ENCODE measurements at regions not wholly inside any gene's neighbourhood (a gene's known extent, or its start where the extent isn't known, plus 50 kb on each side); places are given as distances from the start of the nearest gene placed in this dataset.

DNA sequence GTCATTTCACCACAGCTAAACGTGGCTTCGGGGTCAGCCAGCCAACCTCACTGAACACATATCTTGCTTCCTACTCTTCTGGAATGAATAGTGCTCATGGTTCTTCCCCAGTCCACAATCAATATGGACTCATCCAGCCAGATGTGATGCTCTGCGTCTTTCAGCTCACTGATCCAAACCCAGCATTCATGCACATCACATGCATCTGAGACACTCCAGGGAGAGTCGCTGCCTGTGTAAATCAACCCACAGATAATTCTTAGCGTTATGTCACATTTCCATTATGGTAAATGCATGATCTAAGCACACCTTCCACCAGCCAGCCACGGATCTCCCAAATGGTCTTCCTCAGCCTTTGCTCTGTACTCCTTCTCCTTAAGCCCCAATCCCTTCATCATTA is 306.7 kb upstream of the CHAC2 start:
- no peak overlapping the region for H3K4me2 ChIP-seq
- H3K9me3 ChIP-seq (replicated peaks in 1 of 11), result peaks cover 0 to 11% (median 0%) of the 10 kb centered on the region in 11 experiments; a peak in 1 of 22 replicates
- H3K9ac ChIP-seq, result no peak overlapping the region
- no peaks in the 10 kb centered on the region for H3K4me1 ChIP-seq
- H3K27me3 ChIP-seq, result no peaks in the 10 kb centered on the region
- no peak overlapping the region for H3K4me3 ChIP-seq
- TF ChIP-seq Cebpa-rat (IDR thresholded peaks at IDR 0.05), result no peak
- H4K20me1 ChIP-seq, result no peaks in the 10 kb centered on the region
- no peak overlapping the region for H3K27ac ChIP-seq
- no peaks in the 10 kb centered on the region for H3K36me3 ChIP-seq

DNA sequence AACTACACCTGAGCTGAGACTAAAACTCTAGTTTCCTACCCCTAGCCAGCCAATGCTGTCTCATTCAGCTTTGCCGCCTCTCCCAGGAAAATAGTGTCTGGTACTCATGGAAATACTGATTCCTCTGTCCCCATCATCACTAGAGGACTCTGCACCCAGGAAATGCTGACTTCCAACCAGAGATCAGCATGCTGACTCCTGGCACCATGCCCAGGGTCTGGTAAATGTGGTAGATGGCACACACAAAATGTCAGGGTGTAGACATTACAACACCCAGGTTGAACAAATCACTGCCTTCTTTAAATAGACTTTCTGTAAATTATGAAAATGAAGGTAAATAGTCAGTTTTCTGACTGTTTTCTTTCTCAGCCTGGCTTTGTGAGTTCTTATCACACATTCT is 307.3 kb upstream of the CHAC2 start:
- Histone ChIP-seq H3K4me2 (no peak overlapping the region), H3K36me3 (no peaks in the 10 kb centered on the region), H3K27me3 (no peaks in the 10 kb centered on the region), H3K4me3 (no peak overlapping the region), H3K9me3 (replicated peaks in 1 of 11) (peaks cover 0 to 11% (median 0%) of the 10 kb centered on the region in 11 experiments; a peak in 1 of 22 replicates), H4K20me1 (no peaks in the 10 kb centered on the region), H3K4me1 (no peaks in the 10 kb centered on the region), H3K27ac (no peak overlapping the region), H3K9ac (no peak overlapping the region)
- no peak for TF ChIP-seq Cebpa-rat (IDR thresholded peaks at IDR 0.05)

DNA sequence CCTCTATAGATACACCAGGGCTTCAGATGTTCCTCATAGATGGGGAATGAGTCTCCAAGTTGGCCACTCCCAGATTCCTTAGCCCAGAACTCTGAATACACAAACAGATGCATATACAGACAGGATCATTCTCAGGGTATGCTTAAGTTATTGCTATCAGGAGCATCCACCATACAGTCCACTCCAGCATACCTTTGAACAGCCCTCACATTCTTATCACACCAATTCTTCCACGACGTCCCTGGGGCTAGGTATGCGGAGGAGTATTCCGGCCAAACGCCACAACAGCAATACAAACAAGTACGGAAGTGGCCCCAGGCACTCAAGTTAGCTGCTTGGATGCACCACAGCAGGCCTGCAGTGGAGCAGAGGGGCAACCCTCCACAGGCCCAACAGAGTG is 312.5 kb upstream of the CHAC2 start:
- Histone ChIP-seq H3K36me3 (no peaks in the 10 kb centered on the region), H3K9ac (no peak overlapping the region), H3K4me3 (no peak overlapping the region), H3K27me3 (no peaks in the 10 kb centered on the region), H3K9me3 (replicated peaks in 1 of 11) (peaks cover 0 to 11% (median 0%) of the 10 kb centered on the region in 11 experiments; a peak in 1 of 22 replicates), H4K20me1 (no peaks in the 10 kb centered on the region), H3K4me2 (no peak overlapping the region), H3K27ac (no peak overlapping the region), H3K4me1 (no peaks in the 10 kb centered on the region)
- TF ChIP-seq Cebpa-rat (IDR thresholded peaks at IDR 0.05), result no peak

DNA sequence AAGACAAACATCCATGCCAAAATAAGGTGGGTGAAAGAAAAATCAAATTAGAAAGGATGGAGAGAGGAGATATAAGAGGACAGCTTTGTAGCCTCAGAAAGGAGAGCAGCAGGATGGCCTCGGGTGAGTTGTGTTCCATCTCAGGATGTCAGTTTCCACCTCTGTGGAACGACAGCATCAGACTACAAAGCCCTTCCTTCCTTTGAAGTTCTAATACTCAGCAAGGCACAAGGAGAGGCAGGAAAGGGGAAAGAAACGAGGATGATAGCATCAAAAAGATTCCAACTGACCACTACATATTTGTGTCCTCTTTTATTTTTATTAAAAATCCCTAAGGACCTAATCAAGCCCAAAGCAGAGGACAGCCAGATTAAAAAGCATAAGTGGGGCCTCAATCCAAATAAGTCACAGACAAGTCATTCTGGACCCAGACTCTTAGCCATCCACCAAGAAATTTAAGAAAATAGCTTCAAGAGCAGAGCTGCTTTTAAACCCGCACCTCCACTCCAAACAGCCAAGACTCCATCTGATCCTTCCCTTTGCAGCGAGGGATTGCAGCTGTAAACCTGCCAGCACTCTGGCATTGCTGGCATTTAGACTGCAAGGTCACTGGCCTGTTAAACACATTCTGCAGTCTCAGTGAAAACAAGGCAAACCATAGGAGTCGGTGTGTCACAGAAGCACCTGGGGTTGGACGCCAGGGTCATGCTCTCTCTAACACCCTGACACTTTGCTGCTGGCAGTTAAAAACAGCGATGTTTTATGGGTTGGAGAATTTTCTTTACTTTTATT is 314.5 kb upstream of the CHAC2 start:
- Histone ChIP-seq H3K4me3 (no peak overlapping the region), H3K27me3 (no peaks in the 10 kb centered on the region), H3K9me3 (replicated peaks in 1 of 11) (no peaks in the 10 kb centered on the region)

DNA sequence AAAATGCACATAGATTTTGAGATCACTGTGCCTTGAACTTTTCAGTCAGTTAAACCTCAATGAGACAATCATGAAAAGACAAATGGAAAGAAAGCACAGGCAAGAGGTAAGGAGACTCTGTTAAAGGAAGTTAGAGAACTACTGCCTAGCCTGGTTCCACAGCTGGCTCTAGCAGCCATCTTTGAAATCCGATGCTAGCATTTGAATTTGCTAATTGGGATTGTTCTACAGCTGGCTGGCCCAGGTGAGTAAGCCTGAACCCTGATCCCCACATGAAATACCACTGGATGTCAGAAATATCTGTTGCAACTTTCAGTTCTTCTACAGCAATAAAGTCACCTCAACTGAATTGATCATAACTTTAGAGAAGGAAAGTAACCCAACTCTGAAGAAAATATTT is 315.2 kb upstream of the CHAC2 start:
- Histone ChIP-seq H3K9ac (no peak overlapping the region), H3K27me3 (no peaks in the 10 kb centered on the region), H3K4me2 (no peak overlapping the region), H3K9me3 (replicated peaks in 1 of 11) (no peaks in the 10 kb centered on the region), H3K27ac (no peak overlapping the region), H4K20me1 (no peaks in the 10 kb centered on the region), H3K4me3 (no peak overlapping the region), H3K4me1 (no peaks in the 10 kb centered on the region), H3K36me3 (no peaks in the 10 kb centered on the region)
- no peak for TF ChIP-seq Cebpa-rat (IDR thresholded peaks at IDR 0.05)

More for the DNA sequence above, 314.5 kb upstream of the CHAC2 start:
- Histone ChIP-seq H3K4me1 (no peaks in the 10 kb centered on the region), H3K27ac (no peak overlapping the region), H3K36me3 (no peaks in the 10 kb centered on the region), H3K9ac (no peak overlapping the region), H4K20me1 (no peaks in the 10 kb centered on the region), H3K4me2 (no peak overlapping the region)
- no peak for TF ChIP-seq Cebpa-rat (IDR thresholded peaks at IDR 0.05)

DNA sequence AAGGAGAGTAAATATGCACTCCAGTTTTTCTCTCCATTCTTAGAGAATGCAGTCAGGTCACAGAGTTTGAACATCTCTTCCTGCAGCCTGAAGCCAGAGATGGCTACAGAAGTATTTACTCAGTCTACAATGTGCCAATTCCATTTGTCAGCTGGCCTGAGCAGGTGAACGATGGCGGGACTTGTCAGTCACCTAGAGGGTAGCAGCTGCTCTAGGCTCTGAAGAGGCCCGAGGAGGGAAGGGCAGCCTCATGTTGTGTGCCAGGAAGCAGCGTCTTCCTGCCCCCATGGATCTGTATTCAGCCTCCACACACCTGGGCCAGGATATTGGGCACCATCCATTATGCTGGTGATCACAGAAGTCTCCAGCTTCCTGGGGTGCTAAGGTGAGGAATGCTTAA is 316.7 kb upstream of the CHAC2 start:
- no peak for TF ChIP-seq Cebpa-rat (IDR thresholded peaks at IDR 0.05)
- no peak overlapping the region for H3K9ac ChIP-seq
- peaks cover 0 to under 1% (median 0%) of the 10 kb centered on the region in 10 experiments; a peak in 2 of 20 replicates for H3K4me1 ChIP-seq
- no peaks in the 10 kb centered on the region for H3K36me3 ChIP-seq
- no peaks in the 10 kb centered on the region for H3K27me3 ChIP-seq
- H3K9me3 ChIP-seq (replicated peaks in 1 of 11), result no peaks in the 10 kb centered on the region
- H3K4me3 ChIP-seq, result no peak overlapping the region
- H3K27ac ChIP-seq, result no peak overlapping the region
- no peaks in the 10 kb centered on the region for H4K20me1 ChIP-seq
- no peak overlapping the region for H3K4me2 ChIP-seq

DNA sequence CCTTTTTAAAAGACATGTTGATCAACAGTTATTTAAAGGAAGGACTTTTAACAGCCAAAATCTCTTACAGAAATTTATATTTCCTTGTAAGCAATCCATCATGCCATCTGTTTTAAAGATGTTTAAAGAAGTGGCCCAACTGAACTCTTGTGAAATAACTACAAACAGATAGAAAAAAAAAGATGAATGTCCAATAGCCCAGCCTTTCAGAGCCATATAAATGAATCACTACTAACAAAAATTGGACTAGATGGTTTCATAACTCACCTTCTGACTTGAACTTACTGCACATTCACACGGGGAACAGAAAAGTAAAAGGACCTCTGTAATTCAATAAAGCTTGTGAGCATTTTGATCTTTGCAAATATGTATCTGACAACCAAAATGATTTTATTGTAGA is 319.0 kb upstream of the CHAC2 start:
- Histone ChIP-seq H3K27ac (no peak overlapping the region), H4K20me1 (no peaks in the 10 kb centered on the region), H3K9me3 (replicated peaks in 1 of 11) (no peaks in the 10 kb centered on the region), H3K4me2 (no peak overlapping the region), H3K9ac (no peak overlapping the region), H3K27me3 (no peaks in the 10 kb centered on the region), H3K4me1 (peaks cover 0 to 20% (median 0%) of the 10 kb centered on the region in 10 experiments; a peak in 6 of 20 replicates), H3K4me3 (no peak overlapping the region), H3K36me3 (no peaks in the 10 kb centered on the region)
- TF ChIP-seq Cebpa-rat (IDR thresholded peaks at IDR 0.05), result no peak

DNA sequence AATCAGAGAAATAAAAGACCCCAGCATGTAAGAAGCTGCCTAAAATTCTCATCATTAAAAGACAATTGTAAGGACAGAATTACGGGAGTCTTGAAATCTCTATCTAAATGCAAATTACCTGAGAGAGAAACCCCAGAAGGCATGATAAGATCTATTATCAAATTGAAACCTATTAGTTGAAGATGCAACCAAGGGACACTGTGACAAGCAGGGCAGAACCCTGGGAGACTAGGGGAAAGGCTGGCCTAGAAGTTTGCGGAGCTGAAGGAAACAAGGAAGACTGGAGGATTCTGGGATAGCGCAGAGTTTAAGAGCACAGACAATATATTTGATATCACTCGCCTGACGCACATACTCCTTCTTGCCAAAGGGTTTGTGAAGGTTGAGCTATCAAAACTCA is 319.5 kb upstream of the CHAC2 start:
- TF ChIP-seq Cebpa-rat (IDR thresholded peaks at IDR 0.05), result no peak
- peaks cover 0 to 23% (median 0%) of the 10 kb centered on the region in 10 experiments; a peak in 6 of 20 replicates for H3K4me1 ChIP-seq
- H3K4me2 ChIP-seq, result no peak overlapping the region
- no peak overlapping the region for H3K27ac ChIP-seq
- H4K20me1 ChIP-seq, result no peaks in the 10 kb centered on the region
- no peak overlapping the region for H3K4me3 ChIP-seq
- H3K36me3 ChIP-seq, result no peaks in the 10 kb centered on the region
- no peaks in the 10 kb centered on the region for H3K9me3 ChIP-seq (replicated peaks in 1 of 11)
- H3K27me3 ChIP-seq, result no peaks in the 10 kb centered on the region
- H3K9ac ChIP-seq, result no peak overlapping the region

DNA sequence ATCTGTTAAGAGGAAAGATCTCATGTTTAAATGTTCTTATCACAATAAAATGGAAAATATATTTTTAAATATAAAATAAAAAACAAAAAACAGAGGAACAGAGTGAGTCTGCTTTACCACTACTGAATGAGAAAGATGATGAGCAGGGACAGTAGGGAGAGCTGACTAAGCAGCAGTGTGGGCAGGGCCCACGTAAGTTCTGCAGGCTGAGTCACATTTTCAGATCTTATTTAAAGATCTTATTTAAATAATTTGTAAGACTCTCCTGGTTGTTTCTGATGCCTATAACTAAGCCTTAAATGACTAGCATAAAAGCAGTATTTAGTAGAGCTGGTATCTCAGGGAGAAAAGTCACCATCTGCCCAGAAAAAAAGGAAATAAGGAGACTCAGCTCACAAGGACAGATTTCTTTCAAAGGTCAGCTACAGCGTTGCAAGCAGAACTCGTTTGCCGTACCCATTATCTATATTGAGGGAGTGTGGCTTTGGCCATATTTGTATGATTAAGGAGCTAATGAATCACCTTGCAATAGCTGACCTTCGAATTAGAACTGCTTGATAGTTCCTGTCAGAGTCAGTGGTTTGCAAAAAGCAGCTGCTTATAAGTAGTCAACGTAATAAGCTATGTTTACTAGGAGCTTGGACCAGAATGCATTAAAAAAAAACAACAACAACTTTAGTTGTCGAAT is 322.1 kb upstream of the CHAC2 start:
- Histone ChIP-seq H3K4me1 (peaks cover 0 to 23% (median 0%) of the 10 kb centered on the region in 10 experiments; a peak in 6 of 20 replicates), H3K36me3 (no peaks in the 10 kb centered on the region), H3K9me3 (replicated peaks in 1 of 11) (no peaks in the 10 kb centered on the region), H3K27me3 (no peaks in the 10 kb centered on the region), H3K9ac (no peak overlapping the region), H3K4me2 (peak overlapping the region in 3 of 11 experiments; percentile 18 to 72 (median 32); a peak in 5 of 22 replicates), H3K27ac (no peak overlapping the region), H4K20me1 (no peaks in the 10 kb centered on the region), H3K4me3 (no peak overlapping the region)
- TF ChIP-seq Cebpa-rat (IDR thresholded peaks at IDR 0.05), result no peak
